Cardiac fibroblast (primary cell): ENCODE measurements at regions not wholly inside any gene's neighbourhood (a gene's known extent, or its start where the extent isn't known, plus 50 kb on each side); places are given as distances from the start of the nearest gene placed in this dataset.

ENCODE experiments used
- DNase-seq, 2 donors: peaks; one replicate each; pipeline versions ENCODE4 v3.0.0 to v3.0.0-alpha.2; 2010; ENCODE audit warnings: low read depth in 2 of 2
- H3K4me3 ChIP-seq, 2 donors: replicated peaks in 1 of 2; 1 replicate in 1 of 2; 2 replicates in 1 of 2; pipeline ENCODE4 v1.5.1; 2011; ENCODE audit warnings: low read depth in 2 of 2, low read length in 2 of 2, mild to moderate bottlenecking in 2 of 2, moderate library complexity in 1 of 2
- TF ChIP-seq, protein P1 (sequence below): IDR thresholded peaks from one replicate; pipeline ENCODE4 v1.5.1; 2011; ENCODE audit warnings: low read depth, mild to moderate bottlenecking, low read length, inconsistent platforms

DNA sequence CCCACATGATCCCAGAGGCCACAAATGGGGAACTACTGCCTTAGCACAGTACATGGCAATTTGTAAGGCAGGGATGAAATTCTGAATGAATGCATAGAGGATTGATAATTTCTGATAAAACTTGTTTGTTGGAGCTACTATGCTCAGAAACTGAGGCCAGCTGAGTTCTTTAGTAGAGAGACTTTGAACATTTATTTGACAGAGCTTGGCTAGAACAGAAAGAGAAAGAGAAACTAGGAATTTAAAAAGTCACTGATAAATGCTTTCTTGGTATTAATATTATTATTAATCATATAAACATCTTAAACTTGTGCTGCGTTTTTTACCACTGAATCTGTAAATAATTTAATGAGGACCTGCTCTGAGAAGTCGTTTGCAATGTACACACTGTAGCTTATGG is 923.7 kb upstream of the CNTNAP5 start:
- H3K4me3 ChIP-seq, result no peak overlapping the region
- TF ChIP-seq, protein P1, sequence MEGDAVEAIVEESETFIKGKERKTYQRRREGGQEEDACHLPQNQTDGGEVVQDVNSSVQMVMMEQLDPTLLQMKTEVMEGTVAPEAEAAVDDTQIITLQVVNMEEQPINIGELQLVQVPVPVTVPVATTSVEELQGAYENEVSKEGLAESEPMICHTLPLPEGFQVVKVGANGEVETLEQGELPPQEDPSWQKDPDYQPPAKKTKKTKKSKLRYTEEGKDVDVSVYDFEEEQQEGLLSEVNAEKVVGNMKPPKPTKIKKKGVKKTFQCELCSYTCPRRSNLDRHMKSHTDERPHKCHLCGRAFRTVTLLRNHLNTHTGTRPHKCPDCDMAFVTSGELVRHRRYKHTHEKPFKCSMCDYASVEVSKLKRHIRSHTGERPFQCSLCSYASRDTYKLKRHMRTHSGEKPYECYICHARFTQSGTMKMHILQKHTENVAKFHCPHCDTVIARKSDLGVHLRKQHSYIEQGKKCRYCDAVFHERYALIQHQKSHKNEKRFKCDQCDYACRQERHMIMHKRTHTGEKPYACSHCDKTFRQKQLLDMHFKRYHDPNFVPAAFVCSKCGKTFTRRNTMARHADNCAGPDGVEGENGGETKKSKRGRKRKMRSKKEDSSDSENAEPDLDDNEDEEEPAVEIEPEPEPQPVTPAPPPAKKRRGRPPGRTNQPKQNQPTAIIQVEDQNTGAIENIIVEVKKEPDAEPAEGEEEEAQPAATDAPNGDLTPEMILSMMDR, result no peak
- no peak for DNase-seq

DNA sequence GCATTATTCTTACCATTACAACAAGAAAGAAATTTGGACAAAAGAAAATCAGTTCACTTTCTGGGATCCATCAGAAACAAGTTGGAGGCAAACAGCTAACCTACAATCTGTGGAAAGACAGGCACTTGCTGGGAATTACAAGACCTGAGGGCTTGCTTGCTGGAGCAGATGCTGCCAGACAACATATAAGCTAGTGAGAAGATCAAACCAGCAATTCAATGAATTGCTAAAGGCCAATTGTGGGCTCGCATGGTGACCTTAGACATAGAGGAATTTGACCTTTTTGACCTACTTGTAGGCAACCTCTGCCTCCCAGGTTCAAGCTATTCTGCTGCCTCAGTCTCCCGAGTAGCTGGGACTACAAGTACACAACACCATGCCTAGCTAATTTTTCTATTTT is 921.2 kb upstream of the CNTNAP5 start:
- no peak for DNase-seq

DNA sequence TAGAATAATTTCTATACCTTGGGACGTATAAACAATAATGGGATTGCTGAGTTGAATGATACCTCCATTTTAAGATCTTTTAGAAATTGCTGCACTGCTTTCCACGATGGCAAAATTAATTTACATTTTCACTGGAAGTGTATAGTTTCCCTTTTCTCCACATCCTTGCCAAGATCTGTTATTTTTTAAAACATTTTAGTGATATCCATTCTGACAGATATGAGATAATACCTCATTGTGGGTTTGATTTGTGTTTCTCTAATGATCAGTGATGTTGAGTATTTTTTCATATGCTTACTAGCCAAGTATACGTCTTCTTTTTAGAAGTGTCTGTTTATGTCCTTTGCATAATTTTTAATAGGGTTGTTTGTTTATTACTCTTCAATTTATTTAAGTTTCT is 908.5 kb upstream of the CNTNAP5 start:
- H3K4me3 ChIP-seq, result no peak overlapping the region
- no peak for DNase-seq
- TF ChIP-seq, protein P1, result no peak

More for the DNA sequence above, 921.2 kb upstream of the CNTNAP5 start:
- H3K4me3 ChIP-seq, result no peak overlapping the region
- TF ChIP-seq, protein P1, result no peak

- H3K4me3 ChIP-seq, result no peak overlapping the region
- TF ChIP-seq, protein P1, result no peak
- no peak for DNase-seq
Measured at GRCh38 chr2:123127236-123127635, 897.9 kb upstream of the CNTNAP5 start.

DNA sequence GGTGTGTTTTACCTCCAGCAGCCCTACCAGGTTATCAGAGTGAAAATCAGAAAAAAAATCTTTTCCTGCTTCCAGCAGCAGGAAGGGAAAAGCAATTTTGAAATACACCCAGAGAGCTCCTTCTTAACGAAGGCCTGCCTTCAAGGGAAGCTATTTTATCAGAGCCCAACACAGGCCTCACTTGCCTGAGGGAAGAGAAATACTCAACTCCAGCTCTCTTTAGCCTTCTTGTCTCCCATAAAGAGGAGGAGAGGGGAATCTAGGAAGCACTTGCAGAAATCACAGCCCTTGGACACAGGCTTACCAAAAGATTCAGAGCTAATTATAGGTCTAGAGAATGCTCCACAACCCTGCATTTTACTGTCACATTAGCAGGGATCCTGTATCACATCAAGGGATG is 896.1 kb upstream of the CNTNAP5 start:
- TF ChIP-seq, protein P1, result no peak
- no peak overlapping the region for H3K4me3 ChIP-seq
- DNase-seq, result no peak

- DNase-seq, result no peak
- TF ChIP-seq, protein P1, result no peak
- H3K4me3 ChIP-seq, result no peak overlapping the region
Measured at GRCh38 chr2:123136419-123136818, 888.7 kb upstream of the CNTNAP5 start.

GRCh38 chr2:123144082-123144481 is 881.0 kb upstream of the CNTNAP5 start:
- TF ChIP-seq, protein P1, result no peak
- DNase-seq, result no peak
- H3K4me3 ChIP-seq, result no peak overlapping the region
